HG03196 (cell line): ENCODE measurements at regions not wholly inside any gene's neighbourhood (a gene's known extent, or its start where the extent isn't known, plus 50 kb on each side); places are given as distances from the start of the nearest gene placed in this dataset.
A peak's percentile ranks its signal among the peaks of the same experiment; 100 is the strongest.
"Not testable (repeated sequence)": the region's sequence is repeated elsewhere in the genome, so short reads cannot be mapped to it uniquely, and the experiment has no call there.

Experiments used
- ATAC-seq: cut with Tn5 transposase; IDR thresholded peaks from one replicate; pipeline ENCODE4 v1.9.1; 2021; ENCODE audit not compliant: unreplicated experiment

- ATAC-seq = no peak
These were observed 154.1 kb upstream of the SPRED2 start for GRCh38 chr2:65586516-65586915.

GRCh38 chr2:65583061-65583460 is 150.7 kb upstream of the SPRED2 start:
- ATAC-seq = no peak

GRCh38 chr2:65582364-65582763 is 150.0 kb upstream of the SPRED2 start:
- no peak for ATAC-seq

- ATAC-seq = no peak
These were observed 148.4 kb upstream of the SPRED2 start for GRCh38 chr2:65580824-65581223.

- no peak for ATAC-seq
These were observed 147.3 kb upstream of the SPRED2 start for GRCh38 chr2:65579506-65580235.

GRCh38 chr2:65577654-65578053 is 145.3 kb upstream of the SPRED2 start:
- no peak for ATAC-seq

GRCh38 chr2:65576861-65577601 is 144.6 kb upstream of the SPRED2 start:
- no peak for ATAC-seq

GRCh38 chr2:65576278-65576677 is 143.9 kb upstream of the SPRED2 start:
- no peak for ATAC-seq

GRCh38 chr2:65574993-65575392 is 142.6 kb upstream of the SPRED2 start:
- ATAC-seq = no peak

GRCh38 chr2:65568656-65569440 is 136.4 kb upstream of the SPRED2 start:
- not testable (repeated sequence) for ATAC-seq

- ATAC-seq = no peak
These were observed 134.2 kb upstream of the SPRED2 start for GRCh38 chr2:65566617-65567016.

GRCh38 chr2:65565681-65566080 is 133.3 kb upstream of the SPRED2 start:
- ATAC-seq = no peak

- no peak for ATAC-seq
These were observed 131.9 kb upstream of the SPRED2 start for GRCh38 chr2:65564299-65564698.

- no peak for ATAC-seq
These were observed 130.5 kb upstream of the SPRED2 start for GRCh38 chr2:65562890-65563289.

- no peak for ATAC-seq
These were observed 126.3 kb upstream of the SPRED2 start for GRCh38 chr2:65558743-65559142.

GRCh38 chr2:65557616-65558573 is 125.5 kb upstream of the SPRED2 start:
- ATAC-seq = no peak

GRCh38 chr2:65554765-65555591 is 122.6 kb upstream of the SPRED2 start:
- ATAC-seq = peak; percentile 78

- no peak for ATAC-seq
These were observed 121.2 kb upstream of the SPRED2 start for GRCh38 chr2:65553504-65554074.

- ATAC-seq = no peak
These were observed 119.1 kb upstream of the SPRED2 start for GRCh38 chr2:65551528-65551927.
